Loucy (cell line): ENCODE measurements at regions not wholly inside any gene's neighbourhood (a gene's known extent, or its start where the extent isn't known, plus 50 kb on each side); places are given as distances from the start of the nearest gene placed in this dataset.

Experiments used
- CTCF ChIP-seq: fragments of 200-600 bp; sonication (generic); conservative IDR thresholded peaks from 2 replicates; pipeline ENCODE4 v1.5.1; 2014; ENCODE audit warnings: mild to moderate bottlenecking, antibody characterized with exemption, low read length
- EZH2phosphoT487 ChIP-seq: fragments of 200-600 bp; IDR thresholded peaks from 2 replicates; pipeline ENCODE4 v1.6.1; 2018; ENCODE audit warnings: antibody characterized with exemption, mild to moderate bottlenecking, moderate library complexity, borderline replicate concordance

GRCh38 chr2:61742955-61743354 is 110.9 kb downstream of the FAM161A start:
- TF ChIP-seq CTCF (no peak), EZH2phosphoT487 (no peak)
